ENCODE measurements at regions not wholly inside any gene's neighbourhood (a gene's known extent, or its start where the extent isn't known, plus 50 kb on each side); places are given as distances from the start of the nearest gene placed in this dataset.
A peak's percentile ranks its signal among the peaks of the same experiment; 100 is the strongest.
"Not testable (repeated sequence)": the region's sequence is repeated elsewhere in the genome, so short reads cannot be mapped to it uniquely, and the experiment has no call there.

GRCh38 chr13:79987323-79987722 is 353.6 kb downstream of the SPRY2 start:
- no peak for DNase-seq
- Histone ChIP-seq H3K27ac (no peak overlapping the region), H3K27me3 (no peaks in the 10 kb centered on the region), H3K9me3 (no peaks in the 10 kb centered on the region), H3K4me3 (no peak overlapping the region), H3K4me1 (no peaks in the 10 kb centered on the region), H3K36me3 (no peaks in the 10 kb centered on the region)
- ATAC-seq (ENCODE audit: low FRiP score in 2 of 2), result no peak
- TF ChIP-seq, protein P1, sequence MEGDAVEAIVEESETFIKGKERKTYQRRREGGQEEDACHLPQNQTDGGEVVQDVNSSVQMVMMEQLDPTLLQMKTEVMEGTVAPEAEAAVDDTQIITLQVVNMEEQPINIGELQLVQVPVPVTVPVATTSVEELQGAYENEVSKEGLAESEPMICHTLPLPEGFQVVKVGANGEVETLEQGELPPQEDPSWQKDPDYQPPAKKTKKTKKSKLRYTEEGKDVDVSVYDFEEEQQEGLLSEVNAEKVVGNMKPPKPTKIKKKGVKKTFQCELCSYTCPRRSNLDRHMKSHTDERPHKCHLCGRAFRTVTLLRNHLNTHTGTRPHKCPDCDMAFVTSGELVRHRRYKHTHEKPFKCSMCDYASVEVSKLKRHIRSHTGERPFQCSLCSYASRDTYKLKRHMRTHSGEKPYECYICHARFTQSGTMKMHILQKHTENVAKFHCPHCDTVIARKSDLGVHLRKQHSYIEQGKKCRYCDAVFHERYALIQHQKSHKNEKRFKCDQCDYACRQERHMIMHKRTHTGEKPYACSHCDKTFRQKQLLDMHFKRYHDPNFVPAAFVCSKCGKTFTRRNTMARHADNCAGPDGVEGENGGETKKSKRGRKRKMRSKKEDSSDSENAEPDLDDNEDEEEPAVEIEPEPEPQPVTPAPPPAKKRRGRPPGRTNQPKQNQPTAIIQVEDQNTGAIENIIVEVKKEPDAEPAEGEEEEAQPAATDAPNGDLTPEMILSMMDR (IDR thresholded peaks at IDR 0.05), result no peak
- TF ChIP-seq POLR2AphosphoS5 (IDR thresholded peaks at IDR 0.05) (no peak), POLR2A (IDR thresholded peaks at IDR 0.05) (no peak), EP300 (IDR thresholded peaks at IDR 0.05) (no peak)

GRCh38 chr13:79986890-79987289 is 354.0 kb downstream of the SPRY2 start:
- Histone ChIP-seq H3K27me3 (no peaks in the 10 kb centered on the region), H3K36me3 (no peaks in the 10 kb centered on the region), H3K27ac (no peak overlapping the region), H3K9me3 (no peaks in the 10 kb centered on the region), H3K4me3 (no peak overlapping the region), H3K4me1 (no peaks in the 10 kb centered on the region)
- TF ChIP-seq, protein P1 (IDR thresholded peaks at IDR 0.05), result no peak
- TF ChIP-seq POLR2A (IDR thresholded peaks at IDR 0.05) (no peak), EP300 (IDR thresholded peaks at IDR 0.05) (no peak), POLR2AphosphoS5 (IDR thresholded peaks at IDR 0.05) (no peak)
- 71 to 93% methylated on average over 1 of the region's 1 CpG for WGBS, 2 donors
- DNase-seq (no peak), ATAC-seq (ENCODE audit: low FRiP score in 2 of 2) (no peak)

DNA sequence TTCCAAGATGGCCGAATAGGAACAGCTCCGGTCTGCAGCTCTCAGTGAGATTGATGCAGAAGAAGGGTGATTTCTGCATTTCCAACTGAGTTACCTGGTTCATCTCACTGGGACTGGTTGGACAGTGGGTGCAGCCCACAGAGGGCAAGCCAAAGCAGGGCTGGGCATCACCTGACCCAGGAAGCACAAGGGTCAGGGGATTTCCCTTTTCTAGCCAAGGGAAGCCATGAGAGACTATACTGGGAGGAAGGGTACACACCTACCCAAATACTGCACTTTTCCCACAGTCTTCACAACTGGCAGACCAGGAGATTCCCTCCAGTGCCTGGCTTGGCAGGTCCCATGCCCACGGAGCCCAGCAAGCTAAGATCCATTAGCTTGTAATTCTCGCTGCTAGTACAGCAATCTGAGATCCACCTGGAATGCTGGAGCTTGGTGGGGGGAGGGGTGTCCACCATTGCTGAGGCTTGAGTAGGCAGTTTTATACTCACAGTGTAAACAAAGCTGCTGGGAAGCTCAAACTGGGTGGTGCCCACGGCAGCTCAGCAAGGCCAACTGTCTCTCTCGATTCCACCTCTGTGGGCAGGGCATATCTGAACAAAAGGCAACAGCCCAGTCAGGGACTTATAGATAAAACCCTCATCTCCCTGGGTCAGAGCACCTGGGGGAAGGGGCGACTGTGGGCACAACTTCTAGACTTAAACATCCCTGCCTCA is 365.8 kb downstream of the SPRY2 start:
- not testable (repeated sequence) for H3K36me3 ChIP-seq; H3K27ac ChIP-seq; H3K27me3 ChIP-seq; H3K9me3 ChIP-seq; H3K4me3 ChIP-seq; H3K4me1 ChIP-seq; DNase-seq; ATAC-seq (ENCODE audit: low FRiP score in 2 of 2)
- 82 to 90% methylated on average over 3 to 7 of the region's 7 CpGs for WGBS, 2 donors

DNA sequence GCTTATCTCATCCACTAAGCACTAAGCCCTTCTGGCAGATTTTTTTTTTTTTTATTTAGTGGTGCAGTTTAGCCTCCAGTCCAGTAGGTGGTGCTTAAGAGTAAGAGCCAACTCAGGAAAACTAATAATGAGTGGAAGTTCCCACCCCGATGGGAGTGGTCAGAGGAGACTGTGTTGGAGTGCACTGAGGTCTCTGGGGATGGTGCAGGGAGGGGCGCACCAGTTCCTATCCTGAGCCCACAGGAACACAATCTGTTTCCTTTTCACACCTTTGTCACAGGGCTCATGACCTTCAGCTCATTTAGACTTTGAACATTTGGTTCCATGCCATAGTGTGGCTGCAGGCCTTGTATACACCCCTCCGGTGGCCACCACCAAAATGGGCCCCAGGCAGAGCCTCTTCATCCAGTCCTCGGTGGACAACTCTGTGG is 367.4 kb downstream of the SPRY2 start:
- Histone ChIP-seq H3K36me3 (no peaks in the 10 kb centered on the region), H3K27ac (no peak overlapping the region), H3K4me3 (no peak overlapping the region), H3K4me1 (no peaks in the 10 kb centered on the region), H3K9me3 (no peaks in the 10 kb centered on the region), H3K27me3 (no peaks in the 10 kb centered on the region)
- 72 to 79% methylated on average over 4 of the region's 4 CpGs for WGBS, 2 donors
- DNase-seq, result no peak
- ATAC-seq (ENCODE audit: low FRiP score in 2 of 2), result no peak
- TF ChIP-seq, protein P1 (IDR thresholded peaks at IDR 0.05), result peak in 5 of 6 experiments; percentile 5 to 45 (median 29)
- no peak for TF ChIP-seq POLR2A (IDR thresholded peaks at IDR 0.05)

- no peaks in the 10 kb centered on the region for H3K9me3 ChIP-seq
- TF ChIP-seq EP300 (IDR thresholded peaks at IDR 0.05) (no peak), POLR2A (IDR thresholded peaks at IDR 0.05) (no peak), POLR2AphosphoS5 (IDR thresholded peaks at IDR 0.05) (no peak)
- TF ChIP-seq, protein P1 (IDR thresholded peaks at IDR 0.05), result no peak
- ATAC-seq (ENCODE audit: low FRiP score in 2 of 2) (no peak), DNase-seq (no peak)
- 69 to 86% methylated on average over 2 of the region's 2 CpGs for WGBS, 2 donors
- H3K4me1 ChIP-seq, result no peaks in the 10 kb centered on the region
- no peaks in the 10 kb centered on the region for H3K27me3 ChIP-seq
- no peak overlapping the region for H3K4me3 ChIP-seq
- no peak overlapping the region for H3K27ac ChIP-seq
- H3K36me3 ChIP-seq, result no peaks in the 10 kb centered on the region
These were observed 368.8 kb downstream of the SPRY2 start for GRCh38 chr13:79972066-79972569.
